DND-41 (cell line): ENCODE measurements at regions not wholly inside any gene's neighbourhood (a gene's known extent, or its start where the extent isn't known, plus 50 kb on each side); places are given as distances from the start of the nearest gene placed in this dataset.

Source experiments
- ATAC-seq: fragments of 200-7000 bp; cut with Tn5 transposase; 3 replicates; pipeline ENCODE4 v1.9.1; 2021; ENCODE audit warnings: low read depth; ENCODE audit not compliant: insufficient read depth
- DNase-seq: peaks from one replicate; pipeline ENCODE4 v3.0.0-alpha.2; 2020
- H2AFZ ChIP-seq: 2 replicates; pipeline ENCODE4 v1.6.0; 2012; ENCODE audit warnings: low read depth, low read length
- H3K27ac ChIP-seq: 2 replicates; pipeline ENCODE4 v1.5.1; 2012; ENCODE audit warnings: low read length, inconsistent platforms
- H3K27me3 ChIP-seq: fragments of 200-600 bp; sonication (generic); 2 replicates; pipeline ENCODE4 v1.6.0; 2012; ENCODE audit warnings: low read length, mild to moderate bottlenecking, inconsistent platforms; ENCODE audit not compliant: insufficient read depth, poor library complexity
- H3K36me3 ChIP-seq: 2 replicates; pipeline ENCODE4 v1.5.1; 2012; ENCODE audit warnings: low read length, inconsistent platforms; ENCODE audit not compliant: insufficient read depth
- H3K4me1 ChIP-seq: 2 replicates; pipeline ENCODE4 v1.5.1; 2012; ENCODE audit warnings: mild to moderate bottlenecking, low read length; ENCODE audit not compliant: insufficient read depth
- H3K4me2 ChIP-seq: 2 replicates; pipeline ENCODE4 v1.6.0; 2012; ENCODE audit warnings: mild to moderate bottlenecking, moderate library complexity, low read length, inconsistent platforms; ENCODE audit not compliant: insufficient read depth
- H3K4me3 ChIP-seq, 2 experiments: fragments of 200-600 bp in 1 of 2; shearing (Covaris generic) in 1 of 2; 2 replicates each; pipeline ENCODE4 v1.5.1; 2012 to 2016; ENCODE audit warnings: inconsistent platforms in 2 of 2, low read length in 2 of 2, mild to moderate bottlenecking in 2 of 2, low read depth in 1 of 2, moderate library complexity in 1 of 2
- H3K79me2 ChIP-seq: 2 replicates; pipeline ENCODE4 v1.6.0; 2012; ENCODE audit warnings: low read length, inconsistent platforms; ENCODE audit not compliant: insufficient read depth
- H3K9ac ChIP-seq: 2 replicates; pipeline ENCODE4 v1.6.0; 2012; ENCODE audit warnings: low read depth, mild to moderate bottlenecking, inconsistent platforms, low read length, moderate library complexity
- H3K9me3 ChIP-seq: 2 replicates; pipeline ENCODE4 v1.5.1; 2012; ENCODE audit warnings: low read length, moderate library complexity, mild to moderate bottlenecking, inconsistent platforms; ENCODE audit not compliant: insufficient read depth, severe bottlenecking
- H4K20me1 ChIP-seq: 2 replicates; pipeline ENCODE4 v1.6.0; 2012; ENCODE audit warnings: low read length; ENCODE audit not compliant: insufficient read depth
- EZH2 ChIP-seq: IDR thresholded peaks from 3 replicates; pipeline ENCODE4 v1.6.1; 2012; ENCODE audit warnings: borderline replicate concordance, low read depth, mild to moderate bottlenecking, moderate library complexity, low read length, inconsistent platforms; ENCODE audit not compliant: severe bottlenecking
- TF ChIP-seq, protein P1 (sequence below): IDR thresholded peaks from 2 replicates; pipeline ENCODE4 v1.5.1; 2012; ENCODE audit warnings: borderline replicate concordance, low read length, moderate library complexity, mild to moderate bottlenecking; ENCODE audit not compliant: poor library complexity, severe bottlenecking; ENCODE audit errors: extremely low read depth

DNA sequence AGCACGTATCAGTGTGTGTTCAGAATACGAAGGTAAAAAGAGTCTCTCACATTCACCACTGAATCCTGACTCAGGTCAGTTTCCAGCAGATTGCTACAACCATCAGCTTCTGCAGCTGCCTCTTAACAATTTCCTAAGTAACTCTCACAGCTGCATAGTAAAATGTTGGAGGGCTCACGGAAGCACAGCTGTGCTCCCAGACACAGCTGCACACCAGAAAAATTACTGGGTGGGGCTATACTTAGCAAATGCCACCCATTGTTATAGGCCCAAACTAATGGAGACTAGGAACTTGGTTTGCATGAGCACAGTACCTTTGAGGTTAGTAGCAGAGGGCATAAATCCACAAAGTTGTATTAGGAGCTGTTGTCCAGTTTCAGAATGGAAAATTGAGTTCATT, 153.9 kb upstream of the ERBB4 start:
- Histone ChIP-seq H3K79me2 (no peaks in the 10 kb centered on the region), H3K4me3 (no peak overlapping the region), H3K27me3 (no peaks in the 10 kb centered on the region), H3K36me3 (no peaks in the 10 kb centered on the region), H3K4me2 (no peak overlapping the region), H2AFZ (no peak overlapping the region), H3K27ac (no peak overlapping the region), H3K4me1 (no peaks in the 10 kb centered on the region), H3K9ac (no peak overlapping the region), H3K9me3 (no peaks in the 10 kb centered on the region), H4K20me1 (no peaks in the 10 kb centered on the region)
- peak; percentile 5 for DNase-seq
- TF ChIP-seq, protein P1, sequence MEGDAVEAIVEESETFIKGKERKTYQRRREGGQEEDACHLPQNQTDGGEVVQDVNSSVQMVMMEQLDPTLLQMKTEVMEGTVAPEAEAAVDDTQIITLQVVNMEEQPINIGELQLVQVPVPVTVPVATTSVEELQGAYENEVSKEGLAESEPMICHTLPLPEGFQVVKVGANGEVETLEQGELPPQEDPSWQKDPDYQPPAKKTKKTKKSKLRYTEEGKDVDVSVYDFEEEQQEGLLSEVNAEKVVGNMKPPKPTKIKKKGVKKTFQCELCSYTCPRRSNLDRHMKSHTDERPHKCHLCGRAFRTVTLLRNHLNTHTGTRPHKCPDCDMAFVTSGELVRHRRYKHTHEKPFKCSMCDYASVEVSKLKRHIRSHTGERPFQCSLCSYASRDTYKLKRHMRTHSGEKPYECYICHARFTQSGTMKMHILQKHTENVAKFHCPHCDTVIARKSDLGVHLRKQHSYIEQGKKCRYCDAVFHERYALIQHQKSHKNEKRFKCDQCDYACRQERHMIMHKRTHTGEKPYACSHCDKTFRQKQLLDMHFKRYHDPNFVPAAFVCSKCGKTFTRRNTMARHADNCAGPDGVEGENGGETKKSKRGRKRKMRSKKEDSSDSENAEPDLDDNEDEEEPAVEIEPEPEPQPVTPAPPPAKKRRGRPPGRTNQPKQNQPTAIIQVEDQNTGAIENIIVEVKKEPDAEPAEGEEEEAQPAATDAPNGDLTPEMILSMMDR, result no peak
- TF ChIP-seq EZH2, result no peak
- ATAC-seq, result peak; percentile 57

DNA sequence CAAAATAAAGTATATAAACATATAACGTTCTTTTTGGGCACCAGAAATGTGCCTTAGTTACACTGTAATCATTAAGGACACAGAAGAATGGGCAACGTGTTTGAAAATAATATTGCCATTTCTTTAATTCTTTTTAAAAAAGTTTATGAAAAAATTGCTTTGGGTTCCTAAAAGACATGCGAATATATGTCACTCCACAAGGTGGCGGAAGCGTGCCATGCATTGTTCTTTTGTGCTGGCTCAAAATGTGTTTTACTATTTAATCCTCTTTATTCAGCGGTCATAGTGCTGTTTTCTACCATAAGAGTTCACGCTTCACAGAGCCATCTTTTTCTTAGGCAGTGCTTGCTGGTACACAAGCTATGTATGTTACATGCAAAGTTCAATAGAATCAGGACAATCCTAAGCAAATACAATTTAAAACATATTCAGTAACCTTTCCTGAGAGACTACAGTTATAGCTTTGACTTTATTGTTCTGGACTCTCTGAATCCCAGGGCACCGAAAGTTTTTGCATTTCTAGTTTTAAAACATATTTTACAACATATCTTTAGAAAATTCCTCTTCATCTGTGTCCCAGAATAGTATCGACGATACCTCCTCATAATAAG, 147.8 kb upstream of the ERBB4 start:
- Histone ChIP-seq H2AFZ (peak overlapping the region; percentile 74), H4K20me1 (no peaks in the 10 kb centered on the region), H3K27ac (0 out of 2 replicates have a peak overlapping the region, but pooled peaks have one; percentile 44), H3K4me3 (no peak overlapping the region), H3K79me2 (no peaks in the 10 kb centered on the region), H3K4me2 (peak overlapping the region; percentile 46), H3K4me1 (peaks cover 4% of the 10 kb centered on the region), H3K36me3 (no peaks in the 10 kb centered on the region), H3K9me3 (no peaks in the 10 kb centered on the region), H3K27me3 (no peaks in the 10 kb centered on the region), H3K9ac (no peak overlapping the region)
- DNase-seq (peak; percentile 71), ATAC-seq (peak; percentile 84)
- TF ChIP-seq EZH2, result no peak
- TF ChIP-seq, protein P1, result peak; percentile 87

DNA sequence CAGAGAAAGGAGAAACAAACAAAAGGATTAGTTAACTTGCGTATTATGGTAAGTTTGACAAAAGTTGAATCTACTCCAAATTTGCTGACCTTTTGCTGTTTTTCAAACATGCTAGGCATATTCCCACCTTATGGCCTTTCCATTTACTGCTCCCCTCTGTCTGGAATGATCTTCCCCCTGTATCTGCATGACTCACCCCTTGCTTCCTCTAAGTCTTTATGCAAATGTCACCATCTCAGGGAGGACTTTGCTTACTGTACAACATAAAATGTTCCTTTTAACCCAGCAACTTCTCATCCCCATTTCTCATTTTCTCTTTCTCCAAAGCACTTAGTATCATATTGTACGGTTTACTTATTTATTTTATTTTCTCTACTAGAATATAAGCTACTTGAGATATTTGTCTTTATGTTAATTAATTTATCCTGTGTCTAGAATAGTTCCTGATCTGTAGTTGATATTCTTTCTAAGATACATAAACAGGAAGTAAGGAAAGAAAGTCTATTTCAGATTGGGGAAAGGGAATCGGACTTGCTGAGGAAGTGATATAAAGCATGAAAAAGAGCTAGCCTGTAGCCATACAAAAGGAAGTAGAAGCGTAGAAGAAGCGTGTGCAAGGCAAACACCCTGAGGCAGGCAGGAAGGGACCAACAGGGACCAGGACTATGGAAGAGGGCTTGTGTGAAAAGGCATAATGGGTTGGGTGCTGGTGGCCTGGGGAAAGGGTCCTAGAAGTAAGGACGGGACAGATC, 144.9 kb upstream of the ERBB4 start:
- DNase-seq (no peak), ATAC-seq (no peak)
- H3K27ac ChIP-seq, result no peak overlapping the region
- H2AFZ ChIP-seq, result no peak overlapping the region
- H3K4me1 ChIP-seq, result peaks cover 4% of the 10 kb centered on the region
- no peaks in the 10 kb centered on the region for H3K9me3 ChIP-seq
- TF ChIP-seq, protein P1, result no peak
- TF ChIP-seq EZH2, result no peak
- no peaks in the 10 kb centered on the region for H4K20me1 ChIP-seq
- no peaks in the 10 kb centered on the region for H3K79me2 ChIP-seq
- H3K4me2 ChIP-seq, result no peak overlapping the region
- H3K4me3 ChIP-seq, result no peak overlapping the region
- no peaks in the 10 kb centered on the region for H3K36me3 ChIP-seq
- H3K9ac ChIP-seq, result no peak overlapping the region
- no peaks in the 10 kb centered on the region for H3K27me3 ChIP-seq
